ENCODE measurements at regions not wholly inside any gene's neighbourhood (a gene's known extent, or its start where the extent isn't known, plus 50 kb on each side); places are given as distances from the start of the nearest gene placed in this dataset.

DNA sequence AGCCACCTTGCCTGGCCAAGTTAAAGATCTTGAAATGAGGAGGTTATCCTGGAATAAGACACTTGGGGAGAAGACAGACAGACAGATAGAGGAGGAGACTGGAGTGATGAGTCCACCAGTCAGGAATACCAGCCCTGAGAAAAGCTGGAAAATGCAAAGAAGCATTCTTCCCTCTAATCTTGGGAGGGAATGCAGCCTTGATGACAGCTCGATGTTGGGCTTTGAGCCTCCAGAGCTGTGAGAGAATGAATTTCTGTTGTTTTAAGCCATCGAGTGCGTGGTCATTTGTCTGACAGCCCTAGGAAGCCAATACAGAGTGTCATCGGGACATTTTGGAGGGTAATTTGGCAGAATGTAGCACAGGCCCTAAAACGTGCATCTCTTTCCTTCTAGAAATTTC, 199.1 kb upstream of the IER5L start:
- Mint-ChIP-seq H3K27ac (no peak overlapping the region), H3K27me3 (no peaks in the 10 kb centered on the region), H3K9me3 (no peaks in the 10 kb centered on the region), H3K4me1 (ENCODE audit: low read depth) (no peaks in the 10 kb centered on the region), H3K4me3 (no peak overlapping the region), H3K36me3 (ENCODE audit: low read depth) (no peaks in the 10 kb centered on the region)

- Mint-ChIP-seq H3K4me3 (no peak overlapping the region), H3K9me3 (no peaks in the 10 kb centered on the region), H3K4me1 (ENCODE audit: low read depth) (no peaks in the 10 kb centered on the region), H3K36me3 (ENCODE audit: low read depth) (no peaks in the 10 kb centered on the region), H3K27ac (no peak overlapping the region), H3K27me3 (no peaks in the 10 kb centered on the region)
These were observed 197.8 kb upstream of the IER5L start for GRCh38 chr9:129375845-129376244.

- H3K9me3 Mint-ChIP-seq: peaks cover 4% of the 10 kb centered on the region
- H3K4me3 Mint-ChIP-seq: no peak overlapping the region
- H3K4me1 Mint-ChIP-seq (ENCODE audit: low read depth): no peaks in the 10 kb centered on the region
These were observed 196.6 kb upstream of the IER5L start for GRCh38 chr9:129374651-129375050.

DNA sequence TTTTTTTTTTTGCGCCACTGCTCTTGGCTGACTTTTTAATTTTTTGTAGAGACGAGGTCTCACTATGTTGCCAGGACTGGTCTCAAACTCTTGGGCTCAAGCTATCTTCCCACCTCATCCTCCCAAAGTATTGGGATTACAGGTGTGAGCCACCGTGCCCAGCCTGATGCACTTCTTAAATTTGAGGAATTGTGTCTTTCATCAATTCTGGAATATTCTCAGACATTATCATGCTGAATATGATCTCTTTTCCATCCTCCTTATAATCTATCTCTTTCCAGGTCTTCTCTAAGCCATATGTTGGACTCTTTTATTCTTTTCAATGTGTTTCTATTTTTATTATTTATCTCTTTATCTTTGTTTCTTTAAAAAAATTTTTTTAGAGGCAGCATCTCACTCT, 196.2 kb upstream of the IER5L start:
- H3K4me1 Mint-ChIP-seq (ENCODE audit: low read depth): no peaks in the 10 kb centered on the region
- no peaks in the 10 kb centered on the region for H3K27me3 Mint-ChIP-seq
- no peak overlapping the region for H3K4me3 Mint-ChIP-seq
- peaks cover 4% of the 10 kb centered on the region for H3K9me3 Mint-ChIP-seq
- H3K36me3 Mint-ChIP-seq (ENCODE audit: low read depth): no peaks in the 10 kb centered on the region
- no peak overlapping the region for H3K27ac Mint-ChIP-seq

More at GRCh38 chr9:129374651-129375050, 196.6 kb upstream of the IER5L start:
- Mint-ChIP-seq H3K27me3 (no peaks in the 10 kb centered on the region), H3K27ac (no peak overlapping the region), H3K36me3 (ENCODE audit: low read depth) (no peaks in the 10 kb centered on the region)

DNA sequence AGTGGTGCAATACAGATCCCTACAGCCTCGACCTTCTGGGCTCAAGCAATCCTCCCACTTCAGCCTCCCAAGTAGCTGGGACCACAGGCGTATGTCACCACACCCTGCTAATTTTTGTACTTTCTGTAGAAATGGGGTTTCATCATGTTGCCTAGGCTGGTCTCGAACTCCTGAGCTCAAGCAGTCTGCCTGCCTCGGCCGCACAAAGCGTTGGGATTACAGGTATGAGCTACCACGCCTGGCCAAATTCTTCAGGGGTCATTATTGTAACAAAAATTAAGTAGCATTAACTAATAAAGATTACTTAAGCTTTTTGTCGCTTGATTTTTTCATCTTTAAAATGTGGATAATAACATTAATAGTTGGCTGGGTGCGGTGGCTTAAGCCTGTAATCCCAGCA, 195.3 kb upstream of the IER5L start:
- Mint-ChIP-seq H3K36me3 (ENCODE audit: low read depth) (no peaks in the 10 kb centered on the region), H3K4me1 (ENCODE audit: low read depth) (no peaks in the 10 kb centered on the region), H3K9me3 (peaks cover 4% of the 10 kb centered on the region), H3K4me3 (no peak overlapping the region), H3K27me3 (no peaks in the 10 kb centered on the region), H3K27ac (no peak overlapping the region)

DNA sequence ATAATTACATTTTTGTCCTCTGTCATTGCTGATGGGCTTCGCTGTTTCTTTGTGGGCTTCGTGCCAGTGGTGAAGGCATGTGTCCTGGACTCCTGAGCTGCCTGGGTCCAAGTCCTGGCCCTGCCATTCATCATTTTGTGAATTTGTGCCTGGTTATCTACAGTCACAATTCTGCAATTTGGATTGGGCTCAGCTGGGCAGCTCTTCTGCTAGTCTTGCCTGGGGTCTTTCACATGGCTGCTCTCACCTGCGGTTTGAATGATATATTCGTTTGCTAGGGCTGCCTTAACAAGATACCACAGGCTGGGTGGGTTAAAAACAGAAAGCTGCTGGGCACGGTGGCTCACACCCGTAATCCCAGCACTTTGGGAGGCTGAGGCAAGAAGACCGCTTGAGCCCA, 192.7 kb upstream of the IER5L start:
- Mint-ChIP-seq H3K36me3 (ENCODE audit: low read depth) (no peaks in the 10 kb centered on the region), H3K4me3 (no peak overlapping the region), H3K27ac (no peak overlapping the region), H3K27me3 (no peaks in the 10 kb centered on the region), H3K4me1 (ENCODE audit: low read depth) (no peaks in the 10 kb centered on the region), H3K9me3 (peaks cover 4% of the 10 kb centered on the region)

- Mint-ChIP-seq H3K36me3 (ENCODE audit: low read depth) (no peaks in the 10 kb centered on the region), H3K4me1 (ENCODE audit: low read depth) (no peaks in the 10 kb centered on the region), H3K27ac (no peak overlapping the region), H3K4me3 (no peak overlapping the region), H3K9me3 (peaks cover 4% of the 10 kb centered on the region), H3K27me3 (no peaks in the 10 kb centered on the region)
These were observed 190.4 kb upstream of the IER5L start for GRCh38 chr9:129368444-129368978.

DNA sequence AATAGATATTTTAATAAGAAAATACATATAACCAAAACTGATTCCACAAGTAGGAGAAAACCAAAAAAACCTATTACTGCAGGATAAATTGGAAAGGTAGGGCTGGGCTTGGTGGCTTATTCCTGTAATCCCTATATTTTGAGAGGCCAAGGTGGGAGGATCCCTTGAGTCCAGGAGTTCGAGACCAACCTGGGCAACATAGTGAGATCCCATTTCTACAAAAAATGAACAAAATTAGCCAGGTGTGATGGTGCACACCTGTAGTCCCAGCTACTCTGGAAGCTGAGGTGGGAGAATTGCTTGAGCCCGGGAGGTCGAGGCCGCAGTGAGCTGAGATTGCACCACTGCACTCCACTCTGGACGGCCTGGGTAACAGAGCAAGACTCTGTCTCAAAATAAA, 189.2 kb upstream of the IER5L start:
- Mint-ChIP-seq H3K36me3 (ENCODE audit: low read depth) (no peaks in the 10 kb centered on the region), H3K27ac (no peak overlapping the region), H3K4me1 (ENCODE audit: low read depth) (no peaks in the 10 kb centered on the region), H3K4me3 (no peak overlapping the region), H3K27me3 (no peaks in the 10 kb centered on the region), H3K9me3 (peaks cover 4% of the 10 kb centered on the region)

- H3K36me3 Mint-ChIP-seq (ENCODE audit: low read depth): no peaks in the 10 kb centered on the region
- H3K4me1 Mint-ChIP-seq (ENCODE audit: low read depth): no peaks in the 10 kb centered on the region
- no peak overlapping the region for H3K27ac Mint-ChIP-seq
- no peaks in the 10 kb centered on the region for H3K27me3 Mint-ChIP-seq
- H3K9me3 Mint-ChIP-seq: no peaks in the 10 kb centered on the region
- no peak overlapping the region for H3K4me3 Mint-ChIP-seq
These were observed 187.1 kb upstream of the IER5L start for GRCh38 chr9:129365196-129365595.

DNA sequence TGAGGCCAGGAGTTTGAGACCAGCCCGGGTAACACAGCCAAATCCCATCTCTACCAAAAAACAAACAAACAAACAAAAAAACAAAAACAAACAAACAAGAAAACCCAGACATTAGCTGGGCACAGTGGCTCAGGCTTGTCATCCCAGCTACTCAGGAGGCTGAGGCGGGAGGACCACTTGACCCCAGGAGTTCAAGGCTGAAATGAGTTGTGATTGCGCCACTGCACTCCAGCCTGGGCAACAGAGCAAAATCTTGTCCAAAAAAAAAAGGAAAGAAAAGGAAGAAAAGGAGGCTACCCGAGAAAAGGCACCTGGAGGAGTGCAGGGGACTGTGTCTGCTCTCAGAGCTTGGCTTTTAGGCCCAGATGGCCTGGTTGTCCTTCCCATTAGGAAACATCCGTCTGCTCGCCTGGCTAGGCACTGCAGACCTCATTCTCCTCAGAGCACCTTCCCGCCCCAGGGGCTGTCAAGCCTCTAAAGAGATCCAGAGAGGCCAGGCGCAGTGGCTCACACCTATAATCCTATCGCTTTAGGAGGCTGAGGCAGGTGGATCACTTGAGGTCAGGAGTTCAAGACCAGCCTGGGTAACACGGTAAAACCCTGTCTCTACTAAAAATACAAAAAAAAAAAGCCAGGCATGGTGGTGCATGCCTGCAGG, 185.3 kb upstream of the IER5L start:
- Mint-ChIP-seq H3K4me1 (ENCODE audit: low read depth) (no peaks in the 10 kb centered on the region), H3K4me3 (no peak overlapping the region), H3K27me3 (no peaks in the 10 kb centered on the region), H3K36me3 (ENCODE audit: low read depth) (no peaks in the 10 kb centered on the region), H3K27ac (no peak overlapping the region), H3K9me3 (no peaks in the 10 kb centered on the region)

- Mint-ChIP-seq H3K9me3 (no peaks in the 10 kb centered on the region), H3K27ac (peak overlapping the region; percentile 85), H3K4me3 (no peak overlapping the region), H3K4me1 (ENCODE audit: low read depth) (no peaks in the 10 kb centered on the region), H3K36me3 (ENCODE audit: low read depth) (no peaks in the 10 kb centered on the region), H3K27me3 (no peaks in the 10 kb centered on the region)
These were observed 184.4 kb upstream of the IER5L start for GRCh38 chr9:129362287-129363000.

- no peak overlapping the region for H3K27ac Mint-ChIP-seq
- H3K4me3 Mint-ChIP-seq: no peak overlapping the region
- no peaks in the 10 kb centered on the region for H3K9me3 Mint-ChIP-seq
- H3K4me1 Mint-ChIP-seq (ENCODE audit: low read depth): no peaks in the 10 kb centered on the region
- no peaks in the 10 kb centered on the region for H3K27me3 Mint-ChIP-seq
- no peaks in the 10 kb centered on the region for H3K36me3 Mint-ChIP-seq (ENCODE audit: low read depth)
These were observed 183.1 kb upstream of the IER5L start for GRCh38 chr9:129361196-129361595.

DNA sequence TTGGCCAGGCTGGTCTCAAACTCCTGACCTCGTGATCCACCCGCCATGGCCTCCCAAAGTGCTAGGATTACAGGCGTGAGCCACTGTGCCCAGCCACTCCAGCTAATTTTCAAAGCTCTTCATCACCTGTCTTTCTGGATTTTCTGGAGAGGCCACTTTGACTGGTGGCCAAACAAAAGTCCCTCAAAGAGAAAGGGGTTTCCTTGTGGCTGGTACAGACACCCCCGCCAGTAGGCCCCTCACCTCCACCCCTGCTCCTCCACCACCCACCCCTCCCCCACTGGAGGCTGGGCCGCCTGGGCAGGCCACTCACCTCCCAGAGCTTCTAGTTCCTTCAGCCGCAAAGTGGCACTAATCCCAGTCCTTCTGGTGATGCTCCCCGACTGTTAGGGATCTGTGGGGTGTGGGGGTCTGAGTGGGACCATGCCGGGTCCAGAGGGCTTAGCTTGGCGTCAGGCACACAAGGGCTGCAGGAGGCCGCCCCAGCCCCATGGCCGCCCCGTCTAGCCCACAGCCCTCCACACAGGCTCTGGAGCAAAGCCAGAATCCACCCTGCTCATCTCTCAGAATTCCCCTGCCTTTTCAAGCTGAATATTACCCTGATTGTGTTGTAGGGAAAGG, 182.0 kb upstream of the IER5L start:
- Mint-ChIP-seq H3K9me3 (peaks cover 5% of the 10 kb centered on the region), H3K27ac (no peak overlapping the region), H3K4me1 (ENCODE audit: low read depth) (no peaks in the 10 kb centered on the region), H3K4me3 (no peak overlapping the region), H3K36me3 (ENCODE audit: low read depth) (no peaks in the 10 kb centered on the region), H3K27me3 (no peaks in the 10 kb centered on the region)

- Mint-ChIP-seq H3K4me3 (no peak overlapping the region), H3K36me3 (ENCODE audit: low read depth) (no peaks in the 10 kb centered on the region), H3K27me3 (no peaks in the 10 kb centered on the region), H3K4me1 (ENCODE audit: low read depth) (no peaks in the 10 kb centered on the region), H3K9me3 (peaks cover 5% of the 10 kb centered on the region), H3K27ac (no peak overlapping the region)
These were observed 181.2 kb upstream of the IER5L start for GRCh38 chr9:129359162-129359811.

GRCh38 chr9:129358621-129359154, 180.6 kb upstream of the IER5L start:
- Mint-ChIP-seq H3K27ac (no peak overlapping the region), H3K9me3 (peaks cover 5% of the 10 kb centered on the region), H3K4me1 (ENCODE audit: low read depth) (no peaks in the 10 kb centered on the region), H3K4me3 (no peak overlapping the region), H3K27me3 (no peaks in the 10 kb centered on the region), H3K36me3 (ENCODE audit: low read depth) (no peaks in the 10 kb centered on the region)

All from stimulated activated naive CD8-positive, alpha-beta T cell treated with anti-CD3 and anti-CD28 coated beads, Interleukin-15, Interleukin-2, amounts not matched to agents 100 ng/mL and 50 ng/mL, for 24 hours (primary cell).